IPS DF 4.7 (cell line): ENCODE measurements at regions not wholly inside any gene's neighbourhood (a gene's known extent, or its start where the extent isn't known, plus 50 kb on each side); places are given as distances from the start of the nearest gene placed in this dataset.
A peak's percentile ranks its signal among the peaks of the same experiment; 100 is the strongest.
"Not testable (repeated sequence)": the region's sequence is repeated elsewhere in the genome, so short reads cannot be mapped to it uniquely, and the experiment has no call there.

Experiments used
- DNase-seq: peaks from one replicate; pipeline ENCODE4 v3.0.0-alpha.2; 2013; ENCODE audit warnings: low spot score; ENCODE audit errors: extremely low read depth

GRCh38 chr17:54694287-54694887, 206.3 kb upstream of the TOM1L1 start:
- DNase-seq = no peak

DNA sequence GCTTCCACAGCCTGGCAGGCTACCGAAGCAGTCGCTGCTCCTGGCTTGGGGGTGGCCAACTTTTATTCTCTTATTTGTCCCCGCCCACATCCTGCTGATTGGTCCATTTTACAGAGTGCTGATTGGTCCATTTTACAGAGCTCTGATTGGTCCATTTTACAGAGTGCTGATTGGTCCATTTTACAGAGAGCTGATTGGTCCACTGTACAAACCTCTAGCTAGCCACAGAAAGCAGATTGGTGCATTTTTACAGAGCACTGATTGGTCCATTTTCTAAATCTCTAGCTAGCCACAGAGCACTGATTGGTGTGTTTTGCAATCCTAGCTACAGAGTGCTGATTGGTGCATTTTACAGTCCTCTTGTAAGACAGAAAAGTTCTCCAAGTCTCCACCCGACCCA, 187.9 kb upstream of the TOM1L1 start:
- DNase-seq = not testable (repeated sequence)

GRCh38 chr17:54718286-54718685, 182.4 kb upstream of the TOM1L1 start:
- DNase-seq = no peak

DNA sequence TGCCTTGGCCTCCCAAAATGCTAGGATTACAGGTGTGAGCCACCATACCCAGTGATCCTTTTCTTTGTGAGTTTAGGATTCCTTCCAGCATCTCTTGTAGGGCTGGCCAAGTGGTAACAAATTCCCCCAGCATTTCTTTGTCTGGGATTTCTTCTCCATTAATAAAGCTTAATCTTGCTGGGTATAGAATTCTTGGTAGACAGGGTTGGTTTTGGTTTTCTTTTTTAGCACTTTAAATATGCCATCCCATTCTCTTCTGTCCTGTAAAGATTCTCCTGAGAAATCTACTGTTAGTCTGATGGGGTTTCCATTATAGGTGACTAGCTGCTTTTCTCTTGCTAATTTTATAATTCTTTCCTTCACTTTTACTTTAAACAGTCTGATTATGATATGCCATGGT, 173.0 kb upstream of the TOM1L1 start:
- no peak for DNase-seq

DNA sequence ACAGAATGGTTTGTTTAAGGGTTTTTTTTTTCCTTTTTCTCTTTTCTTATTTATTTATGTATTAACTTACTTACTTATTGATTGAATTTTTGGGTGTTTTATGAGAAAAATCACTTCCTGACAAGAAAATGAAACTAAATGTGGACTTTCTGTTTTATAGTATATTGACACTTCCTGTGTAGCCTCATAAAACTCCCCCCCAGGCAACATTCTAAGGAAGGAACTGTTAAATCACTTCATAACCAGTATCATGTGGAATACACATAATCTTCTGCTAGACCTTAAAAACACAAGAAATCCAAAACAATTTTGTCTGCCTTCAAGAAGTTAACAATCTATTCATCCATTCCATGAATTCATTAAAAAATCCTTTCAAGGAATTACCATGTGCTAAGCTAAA, 164.1 kb upstream of the TOM1L1 start:
- no peak for DNase-seq

GRCh38 chr17:54738496-54738895, 162.2 kb upstream of the TOM1L1 start:
- no peak for DNase-seq

DNA sequence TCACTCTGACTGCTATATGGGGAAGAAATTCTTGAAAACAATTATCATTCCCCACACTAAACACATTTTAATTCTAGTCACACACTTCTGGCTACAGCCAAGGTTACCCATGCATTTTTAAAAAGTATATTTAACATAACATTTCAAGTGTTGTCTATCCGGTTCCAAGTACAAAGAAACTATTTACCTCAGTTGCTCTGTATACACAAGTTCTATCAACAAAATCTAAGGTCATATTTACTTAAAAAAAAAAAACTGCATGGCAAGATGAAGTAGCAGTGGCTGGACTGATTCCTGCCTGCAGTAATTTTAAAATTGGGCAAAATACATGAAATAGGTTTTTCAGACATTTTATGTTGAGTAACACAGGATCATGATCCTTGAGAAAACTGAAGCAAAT, 155.9 kb upstream of the TOM1L1 start:
- DNase-seq = no peak

- DNase-seq = no peak
Measured at GRCh38 chr17:54745239-54745638, 155.4 kb upstream of the TOM1L1 start.

GRCh38 chr17:54745862-54746261, 154.8 kb upstream of the TOM1L1 start:
- no peak for DNase-seq

DNA sequence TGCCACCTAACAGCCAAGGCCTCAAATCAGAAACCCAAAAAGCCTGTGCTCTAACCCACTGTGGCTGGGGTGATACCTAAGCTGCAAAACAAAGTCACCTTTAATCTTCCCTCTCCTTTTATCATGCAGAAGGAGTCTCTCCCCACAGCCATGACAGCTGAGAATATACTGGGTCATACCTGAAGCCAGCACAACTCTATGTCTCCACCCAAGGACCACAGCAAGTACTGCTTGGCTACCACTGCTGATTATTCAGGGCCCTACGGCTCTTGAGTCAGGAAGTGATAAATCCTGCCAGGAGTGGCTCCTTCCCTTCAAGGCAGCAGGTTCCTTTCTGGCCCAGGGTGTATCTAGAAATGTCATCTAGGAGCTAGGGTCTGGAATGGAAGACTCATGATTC, 151.5 kb upstream of the TOM1L1 start:
- peak; percentile 30 for DNase-seq

- no peak for DNase-seq
Measured at GRCh38 chr17:54754560-54754959, 146.1 kb upstream of the TOM1L1 start.

DNA sequence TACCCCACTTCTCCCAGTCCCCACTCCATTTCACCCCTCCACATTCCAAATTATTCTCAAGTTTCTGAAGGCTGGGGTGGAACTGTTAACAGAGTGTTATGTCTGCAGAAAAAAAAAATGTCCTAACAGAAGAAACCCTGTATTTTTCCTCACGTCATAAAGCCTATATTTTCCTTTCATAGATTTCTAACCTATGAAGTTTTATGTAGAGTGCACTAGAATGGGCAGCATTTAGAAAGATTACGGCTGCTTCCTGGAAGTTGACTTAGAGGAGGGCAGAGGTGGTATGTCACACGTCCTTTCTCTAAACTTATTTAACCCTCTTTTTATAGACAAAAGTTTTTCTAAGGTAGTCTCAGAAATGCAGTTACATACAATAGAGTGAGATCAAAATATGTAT, 139.8 kb upstream of the TOM1L1 start:
- no peak for DNase-seq

GRCh38 chr17:54770836-54771235, 129.8 kb upstream of the TOM1L1 start:
- no peak for DNase-seq

DNA sequence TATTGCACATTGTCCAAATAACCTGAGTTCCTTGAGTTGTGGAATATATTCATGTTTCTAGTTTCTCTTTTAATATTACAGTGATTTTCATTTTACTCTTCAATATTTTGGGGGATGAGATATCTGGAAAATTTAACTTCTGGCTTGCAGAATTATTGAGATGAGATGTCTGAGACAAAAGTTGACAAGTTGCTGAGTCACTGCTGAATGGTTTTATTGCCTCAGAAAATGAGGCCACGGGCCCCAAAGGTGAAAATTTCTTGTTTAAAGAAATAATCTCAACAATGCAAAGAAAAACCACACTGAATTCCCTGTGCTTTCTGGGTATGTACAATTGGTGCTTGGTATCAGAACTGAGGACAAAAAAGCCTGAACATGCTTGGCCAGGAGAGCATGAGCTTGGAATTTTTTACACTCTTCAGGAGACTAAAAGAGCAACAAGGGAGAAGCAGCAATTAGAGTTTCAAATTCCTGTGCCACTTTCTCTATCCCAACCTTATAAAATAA, 129.2 kb upstream of the TOM1L1 start:
- no peak for DNase-seq

DNA sequence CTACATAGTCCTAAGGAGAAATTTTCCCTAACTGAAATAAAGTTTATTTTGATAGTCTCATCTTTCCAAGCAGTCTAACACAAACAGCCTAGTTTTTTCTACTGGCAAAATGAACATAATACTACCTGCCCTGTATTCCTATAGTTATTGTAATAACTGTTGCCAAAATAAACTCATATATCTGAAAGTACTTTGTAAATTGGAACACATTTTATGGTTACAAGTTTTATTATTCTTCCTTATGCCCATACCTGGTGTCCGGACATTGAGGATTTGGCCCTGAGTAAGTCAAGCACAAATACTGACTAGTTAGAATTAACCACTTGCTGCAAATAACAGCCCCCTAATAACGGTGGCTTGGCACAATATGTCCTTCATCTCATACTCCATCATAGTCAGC, 120.4 kb upstream of the TOM1L1 start:
- DNase-seq = no peak

DNA sequence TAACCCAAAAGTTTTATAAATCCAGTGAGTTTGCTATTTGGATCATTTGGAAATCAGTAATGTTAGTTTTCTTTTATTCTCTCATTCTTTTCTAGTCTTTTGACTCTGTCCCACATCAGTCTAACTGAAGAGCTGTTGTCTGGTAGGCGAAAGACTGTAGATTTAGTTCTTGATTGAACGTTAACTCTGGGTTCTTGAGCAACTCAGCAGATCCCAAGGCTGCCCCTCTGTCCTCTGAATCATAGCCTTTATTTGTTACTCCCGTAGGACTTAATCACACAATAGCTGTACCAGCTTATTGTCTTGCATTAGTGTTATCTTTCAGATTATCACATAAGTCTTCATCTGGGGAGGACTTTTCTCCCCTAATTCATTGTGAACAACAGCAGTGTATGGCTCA, 119.3 kb upstream of the TOM1L1 start:
- no peak for DNase-seq

GRCh38 chr17:54784305-54784704, 116.3 kb upstream of the TOM1L1 start:
- no peak for DNase-seq

GRCh38 chr17:54785643-54786268, 114.9 kb upstream of the TOM1L1 start:
- DNase-seq = no peak

DNA sequence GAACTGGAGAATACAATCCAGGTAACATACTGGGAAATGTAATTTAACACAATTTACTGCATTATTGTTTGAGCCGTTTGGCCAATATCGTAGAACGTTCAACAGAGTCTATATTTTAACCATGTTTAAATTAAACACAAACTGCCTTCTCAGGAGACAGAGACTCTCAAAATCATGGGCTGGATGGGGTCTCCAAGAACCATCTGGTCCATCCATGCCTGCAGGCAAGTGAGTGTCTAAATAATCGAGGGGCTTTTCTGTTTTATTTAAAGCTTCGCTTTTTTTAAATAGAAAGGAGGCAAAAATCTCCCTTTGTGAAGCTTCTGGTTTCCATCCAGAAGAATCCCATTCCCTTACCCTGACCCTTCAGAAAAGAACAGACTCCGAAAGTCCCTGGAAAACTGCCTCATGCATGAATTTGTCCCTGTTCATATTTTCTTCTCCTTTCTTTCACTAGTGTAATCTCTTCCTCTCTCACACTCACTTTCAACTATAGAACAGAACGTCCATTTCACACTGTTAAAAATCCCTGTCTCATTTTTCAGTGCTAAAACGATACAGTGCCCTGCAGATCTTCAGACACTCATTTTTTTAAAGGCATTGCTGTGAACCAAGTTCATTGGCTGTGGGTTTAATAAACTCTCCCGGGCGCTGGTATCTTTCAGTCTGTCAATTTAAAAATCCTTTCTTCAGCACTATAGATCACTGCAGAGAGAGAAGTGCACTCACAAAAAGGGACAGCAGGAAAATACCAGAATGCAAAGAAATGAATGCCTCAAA, 111.4 kb upstream of the TOM1L1 start:
- DNase-seq = no peak

- no peak for DNase-seq
Measured at GRCh38 chr17:54793271-54793670, 107.4 kb upstream of the TOM1L1 start.

DNA sequence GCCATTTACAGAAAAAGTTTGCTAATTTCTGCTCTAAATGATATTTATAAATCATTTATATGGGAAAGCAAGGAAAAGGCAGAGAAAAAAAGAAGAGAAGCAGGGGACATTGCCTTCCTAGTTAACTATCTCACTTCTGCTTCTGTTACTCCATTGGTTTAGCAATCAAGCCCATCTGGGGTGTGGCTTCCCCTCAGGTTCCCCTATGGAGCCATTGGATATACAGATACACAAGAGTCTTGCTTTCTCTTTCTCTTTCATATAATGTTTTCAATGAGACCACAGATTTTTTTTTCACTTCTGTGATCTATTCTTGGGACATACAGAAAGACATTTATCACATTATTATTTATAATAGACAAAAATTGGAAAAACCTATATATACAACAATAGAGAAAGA, 105.6 kb upstream of the TOM1L1 start:
- DNase-seq = no peak

DNA sequence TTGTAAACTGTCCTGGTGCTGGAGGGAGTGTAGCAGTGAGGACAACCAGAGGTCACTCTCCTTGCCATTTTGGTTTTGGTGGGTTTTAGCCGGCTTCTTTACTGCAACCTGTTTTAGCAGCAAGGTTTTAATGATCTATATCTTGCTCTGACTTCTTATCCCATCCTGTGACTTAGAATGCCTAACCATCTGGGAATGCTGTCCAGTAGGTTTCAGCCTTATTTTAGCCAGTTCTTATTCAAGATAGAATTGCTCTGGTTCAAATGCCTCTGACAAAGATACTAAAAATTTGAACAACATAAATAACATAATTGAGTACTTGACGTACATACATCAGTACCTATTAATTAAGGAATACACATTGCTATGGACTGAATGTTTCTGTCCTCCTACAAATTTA, 93.3 kb upstream of the TOM1L1 start:
- DNase-seq = no peak

DNA sequence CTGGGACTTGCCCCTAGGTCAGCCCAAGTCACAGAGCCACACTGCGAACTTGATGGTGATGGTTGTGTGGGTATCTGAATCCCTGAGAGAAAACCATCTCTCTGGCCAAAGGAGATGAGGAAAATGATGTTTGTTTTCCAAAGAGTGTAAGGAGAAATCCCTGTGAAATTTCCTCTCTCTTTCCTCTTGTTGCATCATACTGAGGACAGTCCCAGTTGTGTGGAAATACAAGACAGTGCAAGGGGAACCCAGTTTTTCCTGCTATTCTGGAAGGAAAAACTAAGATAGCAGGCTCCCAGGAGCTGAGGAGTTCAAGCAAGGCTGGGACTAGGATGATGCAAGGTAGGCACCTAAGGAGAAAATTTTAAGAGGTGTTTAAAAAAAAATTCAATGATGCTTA, 86.8 kb upstream of the TOM1L1 start:
- DNase-seq = no peak
